BLaER1 treated with 17β-estradiol and CSF1 and Interleukin-3, amounts not matched to agents 10 nM and 100 nM (cell line): ENCODE measurements at regions not wholly inside any gene's neighbourhood (a gene's known extent, or its start where the extent isn't known, plus 50 kb on each side); places are given as distances from the start of the nearest gene placed in this dataset.

ENCODE experiments used
- H3K27ac ChIP-seq, 11 experiments: shearing (Covaris generic); formaldehyde crosslinking; 2 replicates each; pipeline ENCODE4 v1.8.1; 2022
- H3K27me3 ChIP-seq, 11 experiments: shearing (Covaris generic); formaldehyde crosslinking; 2 replicates each; pipeline ENCODE4 v1.8.1; 2022
- H3K36me3 ChIP-seq, 11 experiments: shearing (Covaris generic); formaldehyde crosslinking; 2 replicates each; pipeline ENCODE4 v1.8.1; 2022
- H3K4me1 ChIP-seq, 10 experiments: shearing (Covaris generic); formaldehyde crosslinking; 2 replicates each; pipeline ENCODE4 v1.8.1; 2022
- H3K4me2 ChIP-seq, 11 experiments: shearing (Covaris generic); formaldehyde crosslinking; 2 replicates each; pipeline ENCODE4 v1.8.1; 2022
- H3K4me3 ChIP-seq, 10 experiments: shearing (Covaris generic); formaldehyde crosslinking; 2 replicates each; pipeline ENCODE4 v1.8.1; 2022
- H3K9ac ChIP-seq, 11 experiments: shearing (Covaris generic); formaldehyde crosslinking; 2 replicates each; pipeline ENCODE4 v1.8.1; 2022
- H3K9me3 ChIP-seq, 11 experiments: shearing (Covaris generic); formaldehyde crosslinking; replicated peaks in 1 of 11; 2 replicates each; pipeline ENCODE4 v1.8.1; 2022
- H4K20me1 ChIP-seq, 11 experiments: shearing (Covaris generic); formaldehyde crosslinking; 2 replicates each; pipeline ENCODE4 v1.8.1; 2022
- Cebpa-rat ChIP-seq, 11 experiments: shearing (Covaris generic); IDR thresholded peaks; 2 replicates each; pipeline ENCODE4 v1.8.1; 2022

DNA sequence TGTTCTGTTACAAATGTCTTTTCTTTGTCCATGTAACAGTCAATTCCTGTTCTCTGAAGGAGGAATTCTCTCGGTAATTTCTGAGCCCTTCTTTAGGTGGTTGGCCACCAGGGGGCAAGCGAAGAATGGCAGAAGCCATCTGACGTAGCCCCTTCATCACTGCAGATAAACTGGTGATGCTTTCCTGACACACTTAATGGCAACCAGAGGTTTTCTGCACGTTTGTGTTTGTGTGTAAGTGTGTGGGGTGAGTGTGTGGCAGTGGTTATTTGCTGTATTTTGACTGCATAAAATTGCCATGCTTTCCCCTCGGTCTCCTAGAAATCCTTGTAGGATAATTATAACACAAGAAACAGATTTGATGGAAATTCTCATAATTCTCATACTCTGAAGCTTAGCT is 64.8 kb upstream of the STOX2 start:
- H3K36me3 ChIP-seq: no peaks in the 10 kb centered on the region
- no peak overlapping the region for H3K9ac ChIP-seq
- H4K20me1 ChIP-seq: no peaks in the 10 kb centered on the region

DNA sequence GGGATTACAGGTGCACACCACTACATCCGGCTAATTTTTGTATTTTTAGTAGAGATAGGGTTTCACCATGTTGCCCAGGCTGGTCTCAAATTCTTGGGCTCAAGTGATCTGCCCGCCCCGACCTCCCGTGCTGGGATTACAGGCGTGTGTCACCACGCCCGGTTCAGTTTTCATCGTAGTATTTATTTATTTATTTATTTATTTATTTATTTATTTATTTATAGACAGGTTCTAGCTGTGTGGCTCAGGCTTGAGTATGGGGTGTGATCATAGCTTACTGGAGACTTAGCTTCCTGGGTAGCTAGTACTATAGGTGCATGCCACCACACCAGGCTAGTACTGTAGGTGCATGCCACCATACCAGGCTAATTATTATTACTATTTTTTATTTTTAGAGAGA is 64.1 kb upstream of the STOX2 start:
- Histone ChIP-seq H3K27ac (no peak overlapping the region), H4K20me1 (no peaks in the 10 kb centered on the region), H3K4me3 (no peak overlapping the region), H3K27me3 (no peaks in the 10 kb centered on the region), H3K4me1 (no peaks in the 10 kb centered on the region), H3K4me2 (no peak overlapping the region), H3K36me3 (no peaks in the 10 kb centered on the region), H3K9me3 (0 out of 22 replicates have a peak, but pooled peaks cover 0 to under 1% (median 0%) of the 10 kb centered on the region in 11 experiments), H3K9ac (no peak overlapping the region)
- no peak for TF ChIP-seq Cebpa-rat (IDR thresholded peaks at IDR 0.05)

More for the DNA sequence above, 64.8 kb upstream of the STOX2 start:
- Histone ChIP-seq H3K4me2 (no peak overlapping the region), H3K4me3 (no peak overlapping the region), H3K27ac (no peak overlapping the region), H3K27me3 (no peaks in the 10 kb centered on the region), H3K9me3 (no peaks in the 10 kb centered on the region), H3K4me1 (no peaks in the 10 kb centered on the region)
- TF ChIP-seq Cebpa-rat (IDR thresholded peaks at IDR 0.05): no peak

DNA sequence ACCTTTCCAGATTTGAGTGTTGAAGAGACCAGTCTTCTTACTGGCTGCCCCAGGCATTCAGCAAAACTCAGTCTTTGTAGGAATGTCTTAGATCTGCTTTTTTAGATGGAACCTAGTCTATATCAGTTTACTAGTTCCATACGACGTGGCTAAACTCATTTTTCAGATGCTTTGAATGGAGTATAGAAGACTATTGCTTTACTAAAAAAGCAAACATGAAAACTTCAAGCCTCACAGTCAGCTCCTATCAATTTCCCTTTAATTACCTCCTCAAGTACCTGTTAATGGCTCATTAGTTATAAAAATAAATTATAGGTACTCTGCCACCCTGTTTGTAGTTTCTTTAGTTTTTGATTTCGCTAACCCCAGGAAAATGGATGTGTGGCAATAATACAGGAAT is 63.0 kb upstream of the STOX2 start:
- Histone ChIP-seq H3K27ac (no peak overlapping the region), H3K9ac (no peak overlapping the region), H3K36me3 (no peaks in the 10 kb centered on the region), H3K4me1 (no peaks in the 10 kb centered on the region), H4K20me1 (no peaks in the 10 kb centered on the region), H3K9me3 (peaks cover 5 to 11% (median 6%) of the 10 kb centered on the region in 11 experiments), H3K4me3 (no peak overlapping the region), H3K27me3 (no peaks in the 10 kb centered on the region), H3K4me2 (no peak overlapping the region)
- no peak for TF ChIP-seq Cebpa-rat (IDR thresholded peaks at IDR 0.05)

DNA sequence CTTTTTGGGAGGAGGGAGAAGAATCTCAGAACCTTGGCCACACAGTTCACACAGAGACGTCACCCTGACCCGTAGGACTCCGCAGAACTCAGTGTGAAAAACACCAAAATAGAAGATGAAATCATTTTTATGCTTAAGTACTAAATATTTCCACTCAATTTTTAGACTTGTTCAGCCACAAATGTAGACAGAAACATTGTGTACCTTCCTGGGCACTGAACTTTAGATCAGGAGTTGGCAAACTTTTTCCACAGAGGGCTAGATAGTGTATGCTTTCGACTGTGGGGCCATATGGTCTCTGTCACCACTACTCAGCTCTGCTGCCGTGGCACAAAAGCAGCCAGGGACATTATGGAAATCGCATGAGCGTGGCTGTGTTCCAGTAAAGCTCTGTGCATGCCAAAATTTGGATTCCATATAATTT is 61.8 kb upstream of the STOX2 start:
- TF ChIP-seq Cebpa-rat (IDR thresholded peaks at IDR 0.05): no peak
- Histone ChIP-seq H3K27ac (no peak overlapping the region), H3K36me3 (no peaks in the 10 kb centered on the region), H3K4me2 (no peak overlapping the region), H4K20me1 (no peaks in the 10 kb centered on the region), H3K4me3 (no peak overlapping the region), H3K9ac (no peak overlapping the region), H3K9me3 (peaks cover 11 to 22% (median 17%) of the 10 kb centered on the region in 11 experiments), H3K4me1 (no peaks in the 10 kb centered on the region), H3K27me3 (no peaks in the 10 kb centered on the region)

DNA sequence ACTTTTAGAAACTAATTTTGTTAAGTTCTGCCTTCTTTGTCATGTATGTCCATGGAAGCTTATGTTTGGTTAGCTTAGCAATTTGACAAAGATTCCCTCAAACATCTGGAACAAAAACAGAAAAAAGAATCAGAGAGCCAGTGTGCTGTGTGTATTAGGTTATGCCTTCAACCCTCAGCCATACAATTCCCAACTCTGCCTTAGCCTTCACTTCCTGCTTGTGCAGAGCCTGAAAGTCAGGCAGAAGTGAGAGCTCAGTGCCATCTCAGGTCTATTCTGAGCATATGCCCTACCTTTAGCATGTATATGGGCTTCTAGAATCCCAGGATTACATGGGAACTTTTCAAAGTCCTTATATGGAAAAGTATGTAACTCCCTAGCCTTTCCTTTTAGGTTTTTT is 58.2 kb upstream of the STOX2 start:
- H3K27me3 ChIP-seq: 0 out of 22 replicates have a peak, but pooled peaks cover 0 to 3% (median 0%) of the 10 kb centered on the region in 11 experiments
- no peak for TF ChIP-seq Cebpa-rat (IDR thresholded peaks at IDR 0.05)

DNA sequence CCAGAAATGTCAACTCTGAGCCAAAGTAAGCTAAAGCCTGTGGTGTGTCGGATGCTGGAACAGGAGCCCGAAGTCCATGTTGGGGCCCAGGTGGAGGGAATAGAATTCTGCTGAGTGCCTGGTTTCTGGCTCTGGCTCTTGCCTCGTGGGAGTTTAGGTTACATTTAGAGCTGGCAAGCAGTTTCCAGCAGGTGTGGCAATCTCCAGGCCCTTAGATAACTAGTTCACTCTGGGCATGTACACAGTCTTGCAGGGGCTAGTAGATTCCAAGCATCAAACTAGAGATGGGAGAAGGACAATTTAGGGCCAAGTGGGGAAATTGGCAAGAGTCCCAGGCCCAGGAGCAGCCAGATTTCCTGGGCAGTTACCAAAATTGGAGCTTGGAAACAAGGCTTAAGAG is 56.3 kb upstream of the STOX2 start:
- Histone ChIP-seq H3K27ac (no peak overlapping the region), H4K20me1 (no peaks in the 10 kb centered on the region), H3K9me3 (peaks cover 11 to 24% (median 19%) of the 10 kb centered on the region in 11 experiments), H3K4me1 (no peaks in the 10 kb centered on the region), H3K27me3 (0 out of 22 replicates have a peak, but pooled peaks cover 0 to 3% (median 0%) of the 10 kb centered on the region in 11 experiments), H3K4me3 (no peak overlapping the region), H3K9ac (no peak overlapping the region), H3K36me3 (no peaks in the 10 kb centered on the region), H3K4me2 (no peak overlapping the region)
- TF ChIP-seq Cebpa-rat (IDR thresholded peaks at IDR 0.05): no peak

More for the DNA sequence above, 58.2 kb upstream of the STOX2 start:
- Histone ChIP-seq H3K4me2 (no peak overlapping the region), H3K9ac (no peak overlapping the region), H3K36me3 (no peaks in the 10 kb centered on the region), H3K4me3 (no peak overlapping the region), H3K9me3 (peaks cover 11 to 24% (median 19%) of the 10 kb centered on the region in 11 experiments), H4K20me1 (no peaks in the 10 kb centered on the region), H3K4me1 (no peaks in the 10 kb centered on the region), H3K27ac (no peak overlapping the region)

DNA sequence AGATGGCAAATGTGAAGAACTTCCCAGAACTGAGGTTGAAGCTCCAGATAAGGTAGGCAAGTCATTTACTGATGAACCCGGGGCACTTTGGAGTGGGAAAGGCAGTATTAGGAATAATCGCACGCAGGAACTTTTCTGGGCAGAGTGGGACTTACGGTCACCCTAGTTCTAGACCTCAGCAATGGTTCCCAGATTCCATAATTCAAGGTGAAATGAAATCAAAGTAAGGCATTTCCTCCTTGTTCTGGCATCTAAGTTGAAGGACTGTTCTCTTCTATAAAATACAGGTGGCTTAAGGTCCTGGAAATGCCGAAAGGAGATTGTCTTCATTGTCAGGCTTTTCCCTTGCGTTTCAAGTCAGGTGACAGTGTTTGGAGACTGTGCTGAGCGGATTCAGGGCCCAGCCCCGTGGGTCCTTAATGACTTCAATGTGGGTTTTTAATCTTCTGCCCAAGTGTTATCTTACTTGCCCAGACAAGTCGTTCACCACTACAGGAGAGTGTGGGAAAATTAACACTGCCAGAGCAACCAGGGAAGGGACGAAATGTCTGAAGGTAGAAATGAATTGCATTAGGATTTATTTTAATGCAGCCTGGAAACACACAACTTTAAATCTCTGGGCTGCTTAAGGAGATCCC is 52.1 kb upstream of the STOX2 start:
- peaks cover 0 to 10% (median 2%) of the 10 kb centered on the region in 11 experiments; a peak in 10 of 22 replicates for H3K9me3 ChIP-seq
- no peak overlapping the region for H3K4me3 ChIP-seq
- no peak overlapping the region for H3K27ac ChIP-seq
- peaks cover 11 to 16% (median 13%) of the 10 kb centered on the region in 10 experiments for H3K4me1 ChIP-seq
- no peak overlapping the region for H3K4me2 ChIP-seq
- H3K36me3 ChIP-seq: no peaks in the 10 kb centered on the region
- no peak overlapping the region for H3K9ac ChIP-seq
- no peak for TF ChIP-seq Cebpa-rat (IDR thresholded peaks at IDR 0.05)
- no peaks in the 10 kb centered on the region for H4K20me1 ChIP-seq
- H3K27me3 ChIP-seq: 0 out of 22 replicates have a peak, but pooled peaks cover 0 to 3% (median 0%) of the 10 kb centered on the region in 11 experiments

DNA sequence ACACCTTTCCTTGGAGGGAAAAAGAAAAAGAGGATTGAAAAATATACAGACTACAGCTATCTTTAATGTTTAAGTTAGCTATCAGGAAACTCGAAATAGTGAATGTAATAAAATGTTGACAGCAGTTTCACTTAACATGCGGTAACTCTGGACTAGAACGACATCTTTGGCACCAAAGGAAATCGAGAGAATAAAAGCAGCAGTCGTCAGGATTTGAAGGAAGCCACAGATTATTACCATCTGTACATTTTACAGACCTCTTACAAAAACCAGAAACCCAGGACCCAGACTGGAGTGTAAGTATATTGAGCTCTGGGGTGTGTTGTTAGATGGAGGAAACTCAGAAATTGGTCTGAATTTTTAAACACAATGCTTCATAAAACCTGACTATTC is 51.6 kb upstream of the STOX2 start:
- H3K27ac ChIP-seq: no peak overlapping the region
- H3K4me1 ChIP-seq: peaks cover 16 to 22% (median 18%) of the 10 kb centered on the region in 10 experiments
- no peaks in the 10 kb centered on the region for H4K20me1 ChIP-seq
- H3K9ac ChIP-seq: no peak overlapping the region
- 0 out of 22 replicates have a peak, but pooled peaks cover 0 to 4% (median 0%) of the 10 kb centered on the region in 11 experiments for H3K9me3 ChIP-seq
- no peak overlapping the region for H3K4me3 ChIP-seq
- TF ChIP-seq Cebpa-rat (IDR thresholded peaks at IDR 0.05): no peak
- H3K4me2 ChIP-seq: no peak overlapping the region
- H3K27me3 ChIP-seq: 0 out of 22 replicates have a peak, but pooled peaks cover 0 to 3% (median 0%) of the 10 kb centered on the region in 11 experiments
- H3K36me3 ChIP-seq: no peaks in the 10 kb centered on the region
